Stimulated activated CD4-positive, alpha-beta T cell treated with anti-CD3 and anti-CD28 coated beads, TNF-alpha, amount 100 ng/mL, for 1 hour (primary cell): ENCODE measurements at regions not wholly inside any gene's neighbourhood (a gene's known extent, or its start where the extent isn't known, plus 50 kb on each side); places are given as distances from the start of the nearest gene placed in this dataset.
"Not testable (repeated sequence)": the region's sequence is repeated elsewhere in the genome, so short reads cannot be mapped to it uniquely, and the experiment has no call there.

Experiments
- DNase-seq, 3 donors: peaks; one replicate each; pipeline ENCODE4 v3.0.0-alpha.2; 2020; ENCODE audit warnings: low read depth in 3 of 3, low spot score in 1 of 3

- DNase-seq = no peak
Measured at GRCh38 chr12:13404111-13404628, 207.6 kb downstream of the EMP1 start.

GRCh38 chr12:13391375-13391774 lies 194.8 kb downstream of the EMP1 start:
- not testable (repeated sequence) for DNase-seq

DNA sequence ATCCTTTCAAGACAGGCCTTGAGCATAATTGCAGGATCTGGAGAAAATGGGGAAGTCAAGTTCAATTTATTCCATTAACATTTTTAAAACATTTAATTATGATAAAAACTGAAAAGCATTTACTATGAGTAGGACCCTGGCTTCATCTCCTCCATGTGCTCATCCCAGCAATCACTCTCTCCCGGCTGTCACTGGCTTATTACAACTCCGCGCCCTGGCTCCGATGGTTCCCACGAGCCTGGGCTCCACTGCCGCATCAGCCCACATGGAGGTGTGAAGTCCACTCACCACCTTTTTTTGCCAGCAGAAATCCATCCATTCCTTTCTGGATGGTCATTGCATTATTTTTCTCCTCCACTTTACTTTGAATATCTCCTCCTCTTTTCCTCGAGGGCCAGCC lies 194.4 kb downstream of the EMP1 start:
- no peak for DNase-seq

DNA sequence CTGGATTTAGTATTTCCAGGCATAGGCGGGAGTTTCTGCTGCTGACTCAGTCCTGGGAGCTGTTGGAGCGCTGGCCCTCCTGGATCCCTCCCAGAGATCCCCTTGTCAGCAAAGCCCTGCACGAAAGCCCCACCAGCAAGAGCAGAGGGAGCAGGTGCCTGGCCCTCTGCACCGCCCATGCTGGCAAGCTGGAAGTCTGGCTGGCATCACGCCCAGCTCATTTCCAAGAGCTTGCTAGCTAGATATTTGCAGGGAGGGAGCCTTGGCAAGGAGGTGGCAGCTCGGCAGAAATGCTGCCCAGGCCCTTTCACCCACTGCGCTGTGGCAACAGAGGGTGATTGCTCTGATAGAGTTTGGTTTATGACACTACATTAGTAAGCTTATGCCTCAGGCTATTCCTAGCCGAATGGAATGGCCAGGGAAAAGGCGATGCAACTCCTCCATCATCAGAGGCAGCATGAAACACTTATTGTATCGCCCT lies 193.9 kb downstream of the EMP1 start:
- no peak for DNase-seq

DNA sequence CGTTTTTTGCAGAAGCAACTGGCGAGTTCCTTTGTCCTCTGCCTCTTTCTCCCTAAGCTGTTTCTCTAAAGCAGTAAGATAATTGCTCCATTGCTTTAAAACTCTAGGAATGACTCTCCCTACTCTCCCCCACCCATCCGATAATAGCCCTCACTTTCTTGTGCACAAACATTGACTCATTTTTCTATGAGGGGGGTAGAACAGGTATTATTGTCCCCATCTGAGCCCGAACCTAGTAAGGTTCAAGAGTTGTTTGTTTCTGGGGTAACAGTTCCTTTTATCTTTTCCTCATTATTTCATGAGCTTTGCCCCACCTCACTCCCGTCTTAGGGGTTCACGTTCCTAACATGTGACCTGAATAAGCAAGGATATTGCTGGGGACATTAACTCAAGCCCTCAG lies 190.6 kb downstream of the EMP1 start:
- DNase-seq = no peak

- no peak for DNase-seq
Measured at GRCh38 chr12:13386323-13387039, 190.0 kb downstream of the EMP1 start.

- DNase-seq = no peak
Measured at GRCh38 chr12:13383379-13383778, 186.9 kb downstream of the EMP1 start.

DNA sequence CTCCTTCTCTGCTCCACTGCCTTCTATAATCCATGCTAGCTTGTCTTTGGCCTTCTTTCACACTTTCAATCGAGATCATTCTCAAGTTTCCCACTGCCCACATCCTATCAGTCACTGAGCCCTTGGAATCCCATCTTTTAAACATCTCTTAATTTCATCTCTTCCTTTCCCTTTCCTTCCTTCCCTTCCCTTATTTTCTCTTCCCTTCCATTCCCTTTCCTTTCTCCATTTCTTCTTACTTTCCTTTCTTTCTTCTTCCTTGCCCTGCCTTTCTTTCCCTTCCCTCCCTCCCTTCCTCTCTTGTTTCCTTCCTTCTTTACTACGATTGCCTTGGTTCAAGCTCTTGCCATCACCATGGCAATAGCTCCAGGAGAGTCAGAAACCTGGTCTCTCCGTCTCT lies 183.8 kb downstream of the EMP1 start:
- DNase-seq = no peak

GRCh38 chr12:13379531-13380188 lies 183.1 kb downstream of the EMP1 start:
- no peak for DNase-seq

DNA sequence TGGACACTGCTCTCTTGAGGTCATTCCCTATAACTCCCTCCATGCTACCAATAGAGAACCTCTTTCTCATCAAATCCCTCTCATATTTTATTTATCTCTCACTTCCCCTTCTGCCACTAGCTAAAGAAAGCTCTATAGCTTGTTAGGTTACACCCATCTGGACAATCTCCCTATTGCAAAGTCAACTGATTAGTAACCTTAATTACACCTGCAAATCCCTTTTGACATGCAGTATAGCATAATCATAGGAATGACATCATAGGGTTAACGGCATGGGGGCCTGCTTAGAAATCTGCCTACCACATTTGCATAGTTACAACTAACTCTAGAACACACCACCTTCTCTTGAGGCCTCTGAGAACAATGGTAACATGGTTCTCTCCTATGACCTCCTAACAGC lies 181.2 kb downstream of the EMP1 start:
- no peak for DNase-seq

- DNase-seq = no peak
Measured at GRCh38 chr12:13376610-13377373, 180.3 kb downstream of the EMP1 start.

GRCh38 chr12:13375583-13376345 lies 179.2 kb downstream of the EMP1 start:
- DNase-seq = no peak

GRCh38 chr12:13374793-13375192 lies 178.3 kb downstream of the EMP1 start:
- no peak for DNase-seq

- DNase-seq = no peak
Measured at GRCh38 chr12:13373803-13374202, 177.3 kb downstream of the EMP1 start.

DNA sequence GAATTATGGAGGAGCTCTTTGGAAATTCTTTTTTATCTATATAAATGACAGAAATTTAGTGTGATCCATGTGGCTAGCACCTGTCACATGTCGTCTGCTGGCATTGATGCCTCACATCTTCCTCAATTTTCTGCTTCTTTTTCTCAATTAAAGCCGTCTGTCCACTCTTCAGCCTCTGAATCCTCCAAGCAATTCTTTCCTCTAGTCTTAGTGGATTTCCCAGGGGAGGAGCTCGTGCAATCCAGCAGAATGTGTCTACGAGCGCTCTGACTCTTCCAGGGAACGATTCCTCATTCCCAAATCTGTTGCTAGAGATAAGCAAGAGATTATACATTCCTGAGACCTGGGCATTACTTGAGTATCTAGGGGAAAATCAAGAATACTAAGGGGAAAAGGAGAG lies 176.6 kb downstream of the EMP1 start:
- no peak for DNase-seq

GRCh38 chr12:13372386-13372785 lies 175.9 kb downstream of the EMP1 start:
- DNase-seq = no peak

DNA sequence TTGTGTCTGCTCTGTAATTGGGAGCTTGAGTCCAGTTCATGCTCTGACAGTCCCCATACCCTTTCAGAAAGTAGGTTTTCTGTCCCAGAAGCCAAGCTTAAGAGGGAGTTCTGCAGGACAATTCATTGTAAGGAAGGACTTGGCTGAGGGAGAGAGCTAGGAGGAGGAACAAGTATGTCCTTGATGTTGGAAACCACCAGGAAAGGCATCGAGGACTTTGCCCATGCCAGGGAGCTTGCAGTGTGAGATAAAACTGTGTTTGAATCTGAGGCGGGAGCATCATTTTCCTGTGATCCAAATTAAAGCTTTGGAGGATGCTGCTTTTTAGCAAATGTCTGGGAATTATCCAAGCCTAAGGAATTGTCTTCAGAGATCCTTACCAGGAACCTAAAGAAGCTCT lies 175.3 kb downstream of the EMP1 start:
- DNase-seq = no peak

GRCh38 chr12:13371367-13371766 lies 174.8 kb downstream of the EMP1 start:
- no peak for DNase-seq

- DNase-seq = no peak
Measured at GRCh38 chr12:13369474-13370056, 173.0 kb downstream of the EMP1 start.

DNA sequence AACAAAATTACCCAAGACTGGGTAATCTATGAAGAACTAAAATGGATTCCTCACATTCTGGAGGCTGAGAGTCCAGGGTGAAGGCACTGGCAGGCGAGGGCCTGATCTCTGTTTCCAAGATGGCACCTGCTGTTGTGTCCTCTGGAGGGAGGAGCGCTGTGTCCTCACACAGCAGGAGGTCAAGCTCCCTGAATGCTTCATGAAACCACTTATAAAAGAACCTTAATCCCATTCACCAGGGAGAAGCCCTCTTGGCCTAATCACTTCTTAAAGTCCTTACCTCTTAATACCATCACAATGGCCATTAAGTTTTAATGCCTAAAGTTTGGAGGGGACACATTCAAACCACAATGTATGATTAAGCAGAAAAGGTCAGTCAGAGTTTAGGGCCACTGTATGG lies 172.4 kb downstream of the EMP1 start:
- no peak for DNase-seq

DNA sequence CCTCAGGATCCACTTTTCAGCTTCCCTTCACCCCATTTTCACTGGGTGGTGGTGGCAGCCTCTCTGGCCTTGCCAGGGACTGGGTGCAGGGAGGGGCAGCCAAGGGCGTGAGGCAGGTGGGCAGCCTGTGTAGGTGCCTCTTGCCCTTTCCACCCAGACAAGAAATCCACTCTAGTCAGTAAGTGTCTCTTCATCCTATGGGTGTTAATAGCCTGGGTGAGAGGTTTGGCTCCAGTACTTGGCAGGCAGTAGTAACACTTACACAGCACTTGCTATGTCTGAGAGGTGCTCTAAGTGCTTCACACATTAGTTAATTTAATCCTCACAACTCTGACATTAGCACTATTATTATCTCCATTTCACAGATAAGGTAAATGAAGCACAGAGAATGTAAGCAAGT lies 171.9 kb downstream of the EMP1 start:
- DNase-seq = no peak
